Trophoblast cell (in vitro differentiated cells and primary cell): ENCODE measurements at regions not wholly inside any gene's neighbourhood (a gene's known extent, or its start where the extent isn't known, plus 50 kb on each side); places are given as distances from the start of the nearest gene placed in this dataset.

ENCODE experiments used
- DNase-seq, 2 donors: peaks; one replicate each; pipeline ENCODE4 v3.0.0-alpha.2; 2016
- H2AFZ ChIP-seq: 2 replicates; pipeline ENCODE4 v1.6.1; 2013; ENCODE audit warnings: low read length, moderate library complexity, mild to moderate bottlenecking; ENCODE audit not compliant: insufficient read depth, poor library complexity
- H2AK5ac ChIP-seq: 2 replicates; pipeline ENCODE4 v1.6.1; 2013; ENCODE audit warnings: mild to moderate bottlenecking, low read length
- H2BK120ac ChIP-seq: 2 replicates; pipeline ENCODE4 v1.6.1; 2013; ENCODE audit warnings: low read length, mild to moderate bottlenecking, moderate library complexity; ENCODE audit not compliant: insufficient read depth, poor library complexity
- H2BK12ac ChIP-seq: 2 replicates; pipeline ENCODE4 v1.6.1; 2013; ENCODE audit warnings: mild to moderate bottlenecking, low read length, moderate library complexity
- H2BK5ac ChIP-seq: 2 replicates; pipeline ENCODE4 v1.6.1; 2013; ENCODE audit warnings: low read length, low read depth, moderate library complexity, mild to moderate bottlenecking; ENCODE audit not compliant: poor library complexity
- H3K14ac ChIP-seq: 2 replicates; pipeline ENCODE4 v1.6.1; 2013; ENCODE audit warnings: mild to moderate bottlenecking, low read length
- H3K18ac ChIP-seq: 2 replicates; pipeline ENCODE4 v1.6.1; 2013; ENCODE audit warnings: mild to moderate bottlenecking, low read length
- H3K23ac ChIP-seq: 2 replicates; pipeline ENCODE4 v1.6.1; 2013; ENCODE audit warnings: low read length
- H3K27ac ChIP-seq: 2 replicates; pipeline ENCODE4 v1.5.1; 2013; ENCODE audit warnings: low read depth, mild to moderate bottlenecking, inconsistent platforms, low read length, moderate library complexity
- H3K27me3 ChIP-seq: 2 replicates; pipeline ENCODE4 v1.6.1; 2013; ENCODE audit warnings: inconsistent platforms, mild to moderate bottlenecking, low read length, moderate library complexity; ENCODE audit not compliant: insufficient read depth
- H3K36me3 ChIP-seq, 2 experiments: 1 replicate in 1 of 2; 2 replicates in 1 of 2; pipeline ENCODE4 v1.6.1; 2013; ENCODE audit warnings: low read length in 2 of 2, mild to moderate bottlenecking in 2 of 2, moderate library complexity in 1 of 2; ENCODE audit not compliant: insufficient read depth in 2 of 2, control insufficient read depth in 1 of 2
- H3K4ac ChIP-seq: 2 replicates; pipeline ENCODE4 v1.6.1; 2013; ENCODE audit warnings: low read depth, mild to moderate bottlenecking, low read length, moderate library complexity
- H3K4me1 ChIP-seq, 2 experiments: 1 replicate in 1 of 2; 2 replicates in 1 of 2; pipeline ENCODE4 v1.6.1; 2013; ENCODE audit warnings: low read length in 2 of 2, mild to moderate bottlenecking in 2 of 2, moderate library complexity in 1 of 2; ENCODE audit not compliant: insufficient read depth in 2 of 2, control insufficient read depth in 1 of 2
- H3K4me2 ChIP-seq: 2 replicates; pipeline ENCODE4 v1.6.1; 2013; ENCODE audit warnings: inconsistent platforms, mild to moderate bottlenecking, low read length, moderate library complexity
- H3K4me3 ChIP-seq: 2 replicates; pipeline ENCODE4 v1.5.1; 2013; ENCODE audit warnings: mild to moderate bottlenecking, low read depth, low read length, inconsistent platforms
- H3K79me1 ChIP-seq: one replicate; pipeline ENCODE4 v1.6.1; 2013; ENCODE audit warnings: low read length
- H3K79me2 ChIP-seq: 2 replicates; pipeline ENCODE4 v1.6.1; 2013; ENCODE audit warnings: low read length, mild to moderate bottlenecking; ENCODE audit not compliant: control insufficient read depth, insufficient read depth, poor library complexity
- H3K9ac ChIP-seq: 2 replicates; pipeline ENCODE4 v1.6.1; 2013; ENCODE audit warnings: mild to moderate bottlenecking, low read length
- H3K9me3 ChIP-seq: 2 replicates; pipeline ENCODE4 v1.6.1; 2013; ENCODE audit warnings: low read depth, mild to moderate bottlenecking, control low read depth, inconsistent platforms, low read length; ENCODE audit not compliant: insufficient read depth
- H4K12ac ChIP-seq: 2 replicates; pipeline ENCODE4 v1.6.1; 2013; ENCODE audit warnings: low read depth, mild to moderate bottlenecking, low read length, moderate library complexity
- H4K8ac ChIP-seq: 2 replicates; pipeline ENCODE4 v1.6.1; 2013; ENCODE audit warnings: low read depth, mild to moderate bottlenecking, low read length, moderate library complexity
- H4K91ac ChIP-seq: one replicate; pipeline ENCODE4 v1.6.1; 2013; ENCODE audit warnings: low read depth, mild to moderate bottlenecking, low read length, moderate library complexity
- WGBS: extraction: QIAGEN DNeasy Blood & Tissue Kit; methylation state at CpG from one replicate; pipeline ENCODE4 v1.1.7; 2013; ENCODE audit warnings: missing lambda C conversion rate; ENCODE audit not compliant: insufficient read length, insufficient coverage; ENCODE audit errors: extremely low coverage; 5-methylcytosine and 5-hydroxymethylcytosine counted together

GRCh38 chrX:7789200-7789599 is 53.8 kb upstream of the VCX start:
- no peak overlapping the region for H3K23ac ChIP-seq
- no CpG with 5 or more reads among the region's 2 CpGs for WGBS
- H2BK5ac ChIP-seq = no peak overlapping the region
- no peak overlapping the region for H3K4me2 ChIP-seq
- H2BK12ac ChIP-seq = no peak overlapping the region
- no peak overlapping the region for H3K27ac ChIP-seq
- DNase-seq = no peak
- H2BK120ac ChIP-seq = no peak overlapping the region
- H3K27me3 ChIP-seq = no peaks in the 10 kb centered on the region
- no peak overlapping the region for H2AK5ac ChIP-seq
- no peaks in the 10 kb centered on the region for H3K36me3 ChIP-seq
- no peak overlapping the region for H3K4ac ChIP-seq
- no peak overlapping the region for H3K14ac ChIP-seq
- H3K4me1 ChIP-seq = no peaks in the 10 kb centered on the region
- no peak overlapping the region for H3K18ac ChIP-seq
- no peaks in the 10 kb centered on the region for H3K79me2 ChIP-seq
- no peak overlapping the region for H3K9ac ChIP-seq
- no peak overlapping the region for H3K4me3 ChIP-seq
- no peaks in the 10 kb centered on the region for H3K79me1 ChIP-seq
- H4K91ac ChIP-seq = no peak overlapping the region
- H4K8ac ChIP-seq = no peak overlapping the region
- no peak overlapping the region for H2AFZ ChIP-seq
- no peaks in the 10 kb centered on the region for H3K9me3 ChIP-seq
- H4K12ac ChIP-seq = no peak overlapping the region

GRCh38 chrX:7788334-7788733 is 54.6 kb upstream of the VCX start:
- no peak overlapping the region for H2BK12ac ChIP-seq
- H3K4me3 ChIP-seq = no peak overlapping the region
- H3K9ac ChIP-seq = no peak overlapping the region
- H3K27me3 ChIP-seq = no peaks in the 10 kb centered on the region
- no peak overlapping the region for H2AFZ ChIP-seq
- H3K79me2 ChIP-seq = no peaks in the 10 kb centered on the region
- DNase-seq = no peak
- H3K4me1 ChIP-seq = no peaks in the 10 kb centered on the region
- no peak overlapping the region for H3K27ac ChIP-seq
- H3K18ac ChIP-seq = no peak overlapping the region
- H4K8ac ChIP-seq = no peak overlapping the region
- no peak overlapping the region for H2AK5ac ChIP-seq
- no peak overlapping the region for H4K12ac ChIP-seq
- no CpG with 5 or more reads among the region's 1 CpG for WGBS
- no peak overlapping the region for H2BK120ac ChIP-seq
- H3K4ac ChIP-seq = no peak overlapping the region
- no peak overlapping the region for H4K91ac ChIP-seq
- no peak overlapping the region for H3K23ac ChIP-seq
- no peak overlapping the region for H2BK5ac ChIP-seq
- H3K79me1 ChIP-seq = no peaks in the 10 kb centered on the region
- no peaks in the 10 kb centered on the region for H3K36me3 ChIP-seq
- H3K14ac ChIP-seq = no peak overlapping the region
- H3K9me3 ChIP-seq = no peaks in the 10 kb centered on the region
- no peak overlapping the region for H3K4me2 ChIP-seq

GRCh38 chrX:7787714-7788113 is 55.3 kb upstream of the VCX start:
- Histone ChIP-seq H3K23ac (no peak overlapping the region), H3K27me3 (no peaks in the 10 kb centered on the region), H2BK12ac (no peak overlapping the region), H3K14ac (no peak overlapping the region), H4K91ac (no peak overlapping the region), H2BK5ac (no peak overlapping the region), H3K4ac (no peak overlapping the region), H4K8ac (no peak overlapping the region), H4K12ac (no peak overlapping the region), H3K4me2 (no peak overlapping the region), H3K79me2 (no peaks in the 10 kb centered on the region), H3K36me3 (no peaks in the 10 kb centered on the region), H2AK5ac (no peak overlapping the region), H3K27ac (no peak overlapping the region), H3K9me3 (no peaks in the 10 kb centered on the region), H3K4me3 (no peak overlapping the region), H2BK120ac (no peak overlapping the region), H2AFZ (no peak overlapping the region), H3K9ac (no peak overlapping the region), H3K18ac (no peak overlapping the region), H3K79me1 (no peaks in the 10 kb centered on the region), H3K4me1 (no peaks in the 10 kb centered on the region)
- no CpG with 5 or more reads among the region's 4 CpGs for WGBS
- no peak for DNase-seq

- Histone ChIP-seq H3K27me3 (no peaks in the 10 kb centered on the region), H3K18ac (no peak overlapping the region), H2BK5ac (no peak overlapping the region), H3K14ac (no peak overlapping the region), H2BK120ac (no peak overlapping the region), H4K91ac (no peak overlapping the region), H3K9ac (no peak overlapping the region), H3K79me2 (no peaks in the 10 kb centered on the region), H3K4ac (no peak overlapping the region), H3K36me3 (no peaks in the 10 kb centered on the region), H3K9me3 (no peaks in the 10 kb centered on the region), H4K8ac (no peak overlapping the region), H3K4me1 (no peaks in the 10 kb centered on the region), H2AK5ac (no peak overlapping the region), H4K12ac (no peak overlapping the region), H3K27ac (no peak overlapping the region), H2BK12ac (no peak overlapping the region), H2AFZ (no peak overlapping the region), H3K4me2 (no peak overlapping the region), H3K79me1 (no peaks in the 10 kb centered on the region), H3K23ac (no peak overlapping the region), H3K4me3 (no peak overlapping the region)
- no peak for DNase-seq
- WGBS = no CpG with 5 or more reads among the region's 1 CpG
Measured at GRCh38 chrX:7784580-7784979, 58.4 kb upstream of the VCX start.
